ENCODE measurements at regions not wholly inside any gene's neighbourhood (a gene's known extent, or its start where the extent isn't known, plus 50 kb on each side); places are given as distances from the start of the nearest gene placed in this dataset.

GRCh38 chr9:118384531-118385100, 680.4 kb downstream of the TLR4 start:
- TF ChIP-seq POLR2AphosphoS5 (IDR thresholded peaks at IDR 0.05; ENCODE audit: low read depth, low read length): no peak
- TF ChIP-seq TAF1 (IDR thresholded peaks at IDR 0.05; ENCODE audit: low read depth, low read length): no peak
- no peak for TF ChIP-seq POU2F2 (IDR thresholded peaks at IDR 0.05; ENCODE audit: low read depth, low read length)
- TF ChIP-seq SPI1 (IDR thresholded peaks at IDR 0.05; ENCODE audit: low read depth, low read length): no peak
- TF ChIP-seq PAX5 (IDR thresholded peaks at IDR 0.05; ENCODE audit: insufficient read depth, low read length, severe bottlenecking): no peak
- TF ChIP-seq POLR2A (IDR thresholded peaks at IDR 0.05; ENCODE audit: low read depth, low read length): no peak
- no peak for FAIRE-seq
- DNase-seq (ENCODE audit: insufficient read length, low spot score): no peak

GRCh38 chr9:118395415-118395814, 691.2 kb downstream of the TLR4 start:
- FAIRE-seq: no peak
- no peak for DNase-seq (ENCODE audit: insufficient read length, low spot score)
- TF ChIP-seq PAX5 (IDR thresholded peaks at IDR 0.05; ENCODE audit: insufficient read depth, low read length, severe bottlenecking) (no peak), TAF1 (IDR thresholded peaks at IDR 0.05; ENCODE audit: low read depth, low read length) (no peak), SPI1 (IDR thresholded peaks at IDR 0.05; ENCODE audit: low read depth, low read length) (no peak), POU2F2 (IDR thresholded peaks at IDR 0.05; ENCODE audit: low read depth, low read length) (no peak), POLR2AphosphoS5 (IDR thresholded peaks at IDR 0.05; ENCODE audit: low read depth, low read length) (no peak), POLR2A (IDR thresholded peaks at IDR 0.05; ENCODE audit: low read depth, low read length) (no peak)

GRCh38 chr9:118401546-118401945, 697.3 kb downstream of the TLR4 start:
- DNase-seq (ENCODE audit: insufficient read length, low spot score): no peak
- no peak for FAIRE-seq
- TF ChIP-seq TAF1 (IDR thresholded peaks at IDR 0.05; ENCODE audit: low read depth, low read length) (no peak), PAX5 (IDR thresholded peaks at IDR 0.05; ENCODE audit: insufficient read depth, low read length, severe bottlenecking) (no peak), POLR2A (IDR thresholded peaks at IDR 0.05; ENCODE audit: low read depth, low read length) (no peak), POU2F2 (IDR thresholded peaks at IDR 0.05; ENCODE audit: low read depth, low read length) (no peak), SPI1 (IDR thresholded peaks at IDR 0.05; ENCODE audit: low read depth, low read length) (no peak), POLR2AphosphoS5 (IDR thresholded peaks at IDR 0.05; ENCODE audit: low read depth, low read length) (no peak)

- FAIRE-seq (no peak), DNase-seq (ENCODE audit: insufficient read length, low spot score) (no peak)
- TF ChIP-seq POU2F2 (IDR thresholded peaks at IDR 0.05; ENCODE audit: low read depth, low read length) (no peak), TAF1 (IDR thresholded peaks at IDR 0.05; ENCODE audit: low read depth, low read length) (no peak), POLR2A (IDR thresholded peaks at IDR 0.05; ENCODE audit: low read depth, low read length) (no peak), POLR2AphosphoS5 (IDR thresholded peaks at IDR 0.05; ENCODE audit: low read depth, low read length) (no peak)
Observed at GRCh38 chr9:118414676-118415075, 710.5 kb downstream of the TLR4 start.

GRCh38 chr9:118418887-118419565, 714.8 kb downstream of the TLR4 start:
- TF ChIP-seq POLR2A (IDR thresholded peaks at IDR 0.05; ENCODE audit: low read depth, low read length) (no peak), POU2F2 (IDR thresholded peaks at IDR 0.05; ENCODE audit: low read depth, low read length) (no peak), POLR2AphosphoS5 (IDR thresholded peaks at IDR 0.05; ENCODE audit: low read depth, low read length) (no peak), PAX5 (IDR thresholded peaks at IDR 0.05; ENCODE audit: insufficient read depth, low read length, severe bottlenecking) (no peak)
- DNase-seq (ENCODE audit: insufficient read length, low spot score): no peak
- FAIRE-seq: no peak

GRCh38 chr9:118419676-118420075, 715.5 kb downstream of the TLR4 start:
- FAIRE-seq: no peak
- DNase-seq (ENCODE audit: insufficient read length, low spot score): no peak
- TF ChIP-seq POU2F2 (IDR thresholded peaks at IDR 0.05; ENCODE audit: low read depth, low read length): no peak
- TF ChIP-seq POLR2AphosphoS5 (IDR thresholded peaks at IDR 0.05; ENCODE audit: low read depth, low read length): no peak
- TF ChIP-seq TAF1 (IDR thresholded peaks at IDR 0.05; ENCODE audit: low read depth, low read length): no peak

- no peak for TF ChIP-seq PAX5 (IDR thresholded peaks at IDR 0.05; ENCODE audit: insufficient read depth, low read length, severe bottlenecking)
- FAIRE-seq (no peak), DNase-seq (ENCODE audit: insufficient read length, low spot score) (no peak)
Observed at GRCh38 chr9:118422508-118422907, 718.3 kb downstream of the TLR4 start.

- DNase-seq (ENCODE audit: insufficient read length, low spot score) (no peak), FAIRE-seq (no peak)
- TF ChIP-seq SPI1 (IDR thresholded peaks at IDR 0.05; ENCODE audit: low read depth, low read length) (no peak), PAX5 (IDR thresholded peaks at IDR 0.05; ENCODE audit: insufficient read depth, low read length, severe bottlenecking) (no peak), POU2F2 (IDR thresholded peaks at IDR 0.05; ENCODE audit: low read depth, low read length) (no peak), TAF1 (IDR thresholded peaks at IDR 0.05; ENCODE audit: low read depth, low read length) (no peak), POLR2A (IDR thresholded peaks at IDR 0.05; ENCODE audit: low read depth, low read length) (no peak), POLR2AphosphoS5 (IDR thresholded peaks at IDR 0.05; ENCODE audit: low read depth, low read length) (no peak)
Observed at GRCh38 chr9:118423021-118423420, 718.8 kb downstream of the TLR4 start.

GRCh38 chr9:118423721-118424120, 719.5 kb downstream of the TLR4 start:
- FAIRE-seq (no peak), DNase-seq (ENCODE audit: insufficient read length, low spot score) (no peak)
- no peak for TF ChIP-seq POU2F2 (IDR thresholded peaks at IDR 0.05; ENCODE audit: low read depth, low read length)
- no peak for TF ChIP-seq SPI1 (IDR thresholded peaks at IDR 0.05; ENCODE audit: low read depth, low read length)
- TF ChIP-seq TAF1 (IDR thresholded peaks at IDR 0.05; ENCODE audit: low read depth, low read length): no peak
- TF ChIP-seq POLR2AphosphoS5 (IDR thresholded peaks at IDR 0.05; ENCODE audit: low read depth, low read length): no peak
- no peak for TF ChIP-seq PAX5 (IDR thresholded peaks at IDR 0.05; ENCODE audit: insufficient read depth, low read length, severe bottlenecking)
- TF ChIP-seq POLR2A (IDR thresholded peaks at IDR 0.05; ENCODE audit: low read depth, low read length): no peak

- FAIRE-seq: no peak
- no peak for DNase-seq (ENCODE audit: insufficient read length, low spot score)
- no peak for TF ChIP-seq POU2F2 (IDR thresholded peaks at IDR 0.05; ENCODE audit: low read depth, low read length)
- TF ChIP-seq TAF1 (IDR thresholded peaks at IDR 0.05; ENCODE audit: low read depth, low read length): no peak
- TF ChIP-seq PAX5 (IDR thresholded peaks at IDR 0.05; ENCODE audit: insufficient read depth, low read length, severe bottlenecking): no peak
- no peak for TF ChIP-seq POLR2A (IDR thresholded peaks at IDR 0.05; ENCODE audit: low read depth, low read length)
- no peak for TF ChIP-seq SPI1 (IDR thresholded peaks at IDR 0.05; ENCODE audit: low read depth, low read length)
- no peak for TF ChIP-seq POLR2AphosphoS5 (IDR thresholded peaks at IDR 0.05; ENCODE audit: low read depth, low read length)
Observed at GRCh38 chr9:118426772-118427171, 722.6 kb downstream of the TLR4 start.

Data from GM12891 (cell line).